Heart left ventricle (tissue), 13 donors: ENCODE measurements at regions not wholly inside any gene's neighbourhood (a gene's known extent, or its start where the extent isn't known, plus 50 kb on each side); places are given as distances from the start of the nearest gene placed in this dataset.

Experiments used
- POLR2A ChIP-seq, 2 donors: fragments of 450-650 bp; IDR thresholded peaks; one replicate each; pipeline ENCODE4 v1.6.1; 2017; ENCODE audit warnings: antibody characterized with exemption in 2 of 2, mild to moderate bottlenecking in 2 of 2, moderate library complexity in 2 of 2
- TF ChIP-seq, protein P1 (sequence below), 12 donors: fragments of 200-600 bp; sonication (generic) in 4 of 12; IDR thresholded peaks; one replicate each; pipeline versions ENCODE4 v1.5.0 to v1.8.0; 2018 to 2022; ENCODE audit warnings: antibody characterized with exemption in 12 of 12, mild to moderate bottlenecking in 5 of 12
- donor health status: ischemic (EF 13 %, LVEDD 7.1; RV severe dilation, severe dysfunction).
- donor health status: DM: no; HTN: yes; CAD: no.
- donor health status: DM: no; HTN: no; CAD: no.
- donor health status: ischemic (EF 25% LVEDD 6.9; RV normal size, moderate dysfunction).
- donor health status: ischemic (EF 25% LVEDD 5.7; RV mildly dilated, moderate dysfunction).
- donor health status: ischemic (EF 35%, LVEDD 5.7; RV mildly dilated, moderate dysfunction).
- donor health status: nonischemic (EF 11% LVEDD 7.7; RV severe dilation, severe dysfunction).
- donor health status: DM: yes; HTN: yes; CAD: no.
- donor health status: PGD.
- donor health status: ischemic (EF 29% LVEDD 5.4; RV normal size, mild dysfunction).
- donor health status: nonischemic (EF 23%, LVEDD 6.1; RV moderate dilation, normal function).

DNA sequence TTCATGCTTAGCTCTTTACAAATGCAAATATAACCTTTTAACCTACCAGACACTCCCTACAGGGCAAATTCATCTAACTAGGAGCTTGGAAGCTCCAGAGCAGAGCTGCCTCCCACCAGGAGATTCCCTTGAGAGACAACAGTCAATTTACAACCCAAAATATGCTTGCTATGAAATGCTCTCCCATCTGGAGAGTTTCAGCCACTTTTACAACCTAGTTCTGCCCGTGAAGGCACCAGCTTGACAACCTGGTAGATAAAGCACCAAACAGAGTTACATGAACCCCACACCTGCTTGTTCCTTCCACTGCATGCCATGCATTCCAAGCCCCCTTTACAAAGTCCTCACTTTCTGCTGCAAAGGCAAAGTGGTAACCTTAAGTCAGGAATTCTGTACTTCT is 215.3 kb upstream of the KIF2B start:
- no peak for TF ChIP-seq POLR2A (IDR thresholded peaks at IDR 0.05)
- TF ChIP-seq, protein P1, sequence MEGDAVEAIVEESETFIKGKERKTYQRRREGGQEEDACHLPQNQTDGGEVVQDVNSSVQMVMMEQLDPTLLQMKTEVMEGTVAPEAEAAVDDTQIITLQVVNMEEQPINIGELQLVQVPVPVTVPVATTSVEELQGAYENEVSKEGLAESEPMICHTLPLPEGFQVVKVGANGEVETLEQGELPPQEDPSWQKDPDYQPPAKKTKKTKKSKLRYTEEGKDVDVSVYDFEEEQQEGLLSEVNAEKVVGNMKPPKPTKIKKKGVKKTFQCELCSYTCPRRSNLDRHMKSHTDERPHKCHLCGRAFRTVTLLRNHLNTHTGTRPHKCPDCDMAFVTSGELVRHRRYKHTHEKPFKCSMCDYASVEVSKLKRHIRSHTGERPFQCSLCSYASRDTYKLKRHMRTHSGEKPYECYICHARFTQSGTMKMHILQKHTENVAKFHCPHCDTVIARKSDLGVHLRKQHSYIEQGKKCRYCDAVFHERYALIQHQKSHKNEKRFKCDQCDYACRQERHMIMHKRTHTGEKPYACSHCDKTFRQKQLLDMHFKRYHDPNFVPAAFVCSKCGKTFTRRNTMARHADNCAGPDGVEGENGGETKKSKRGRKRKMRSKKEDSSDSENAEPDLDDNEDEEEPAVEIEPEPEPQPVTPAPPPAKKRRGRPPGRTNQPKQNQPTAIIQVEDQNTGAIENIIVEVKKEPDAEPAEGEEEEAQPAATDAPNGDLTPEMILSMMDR (IDR thresholded peaks at IDR 0.05): no peak
